ENCODE measurements at regions not wholly inside any gene's neighbourhood (a gene's known extent, or its start where the extent isn't known, plus 50 kb on each side); places are given as distances from the start of the nearest gene placed in this dataset.

DNA sequence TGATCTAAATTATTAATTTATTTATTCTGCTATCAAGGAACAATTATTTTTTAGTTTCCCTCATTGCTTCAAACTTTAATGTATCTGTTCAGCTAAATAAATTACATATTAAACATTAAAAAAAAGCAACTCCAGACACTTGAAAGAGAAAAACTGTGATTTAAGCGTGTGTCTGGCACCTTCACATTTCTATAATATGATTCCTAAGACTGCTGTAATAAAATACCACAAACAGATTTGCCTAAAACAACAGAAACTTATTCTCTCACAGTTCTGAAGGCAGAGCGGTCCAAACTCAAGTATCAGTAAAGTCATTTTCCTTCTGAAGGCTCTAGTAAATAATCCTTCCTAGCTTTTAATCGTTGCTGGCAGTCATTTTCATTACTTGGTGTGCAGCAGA lies 580.4 kb upstream of the KCND2 start:
- TF ChIP-seq, protein P1, sequence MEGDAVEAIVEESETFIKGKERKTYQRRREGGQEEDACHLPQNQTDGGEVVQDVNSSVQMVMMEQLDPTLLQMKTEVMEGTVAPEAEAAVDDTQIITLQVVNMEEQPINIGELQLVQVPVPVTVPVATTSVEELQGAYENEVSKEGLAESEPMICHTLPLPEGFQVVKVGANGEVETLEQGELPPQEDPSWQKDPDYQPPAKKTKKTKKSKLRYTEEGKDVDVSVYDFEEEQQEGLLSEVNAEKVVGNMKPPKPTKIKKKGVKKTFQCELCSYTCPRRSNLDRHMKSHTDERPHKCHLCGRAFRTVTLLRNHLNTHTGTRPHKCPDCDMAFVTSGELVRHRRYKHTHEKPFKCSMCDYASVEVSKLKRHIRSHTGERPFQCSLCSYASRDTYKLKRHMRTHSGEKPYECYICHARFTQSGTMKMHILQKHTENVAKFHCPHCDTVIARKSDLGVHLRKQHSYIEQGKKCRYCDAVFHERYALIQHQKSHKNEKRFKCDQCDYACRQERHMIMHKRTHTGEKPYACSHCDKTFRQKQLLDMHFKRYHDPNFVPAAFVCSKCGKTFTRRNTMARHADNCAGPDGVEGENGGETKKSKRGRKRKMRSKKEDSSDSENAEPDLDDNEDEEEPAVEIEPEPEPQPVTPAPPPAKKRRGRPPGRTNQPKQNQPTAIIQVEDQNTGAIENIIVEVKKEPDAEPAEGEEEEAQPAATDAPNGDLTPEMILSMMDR (conservative IDR thresholded peaks at IDR 0.05; ENCODE audit: low read length): no peak
- TF ChIP-seq EZH2phosphoT487 (IDR thresholded peaks at IDR 0.05; ENCODE audit: borderline replicate concordance): no peak

Measured in Loucy (cell line).